Muscle of leg (tissue), 3 donors: ENCODE measurements at regions not wholly inside any gene's neighbourhood (a gene's known extent, or its start where the extent isn't known, plus 50 kb on each side); places are given as distances from the start of the nearest gene placed in this dataset.

Experiments used
- DNase-seq: peaks from one replicate; pipeline ENCODE4 v3.0.0; 2013
- H3K27ac ChIP-seq: one replicate; pipeline ENCODE4 v1.5.1; 2013; ENCODE audit warnings: mild to moderate bottlenecking, low read length, control low read depth
- H3K27me3 ChIP-seq: one replicate; pipeline ENCODE4 v1.6.1; 2013; ENCODE audit warnings: low read length; ENCODE audit not compliant: control insufficient read depth, insufficient read depth
- H3K36me3 ChIP-seq: one replicate; pipeline ENCODE4 v1.6.1; 2013; ENCODE audit warnings: low read length; ENCODE audit not compliant: control insufficient read depth, insufficient read depth
- H3K4me1 ChIP-seq: one replicate; pipeline ENCODE4 v1.6.1; 2013; ENCODE audit warnings: low read length; ENCODE audit not compliant: control insufficient read depth, insufficient read depth
- H3K4me3 ChIP-seq: one replicate; pipeline ENCODE4 v1.5.1; 2013; ENCODE audit warnings: low read length, control low read depth
- H3K9me3 ChIP-seq: replicated peaks from 2 replicates; pipeline ENCODE4 v1.6.1; 2013; ENCODE audit warnings: low read depth, low read length; ENCODE audit not compliant: control insufficient read depth
- WGBS: methylation state at CpG from one replicate; pipeline ENCODE4 v1.1.5; 2013; ENCODE audit warnings: missing lambda C conversion rate; ENCODE audit not compliant: insufficient coverage; 5-methylcytosine and 5-hydroxymethylcytosine counted together

DNA sequence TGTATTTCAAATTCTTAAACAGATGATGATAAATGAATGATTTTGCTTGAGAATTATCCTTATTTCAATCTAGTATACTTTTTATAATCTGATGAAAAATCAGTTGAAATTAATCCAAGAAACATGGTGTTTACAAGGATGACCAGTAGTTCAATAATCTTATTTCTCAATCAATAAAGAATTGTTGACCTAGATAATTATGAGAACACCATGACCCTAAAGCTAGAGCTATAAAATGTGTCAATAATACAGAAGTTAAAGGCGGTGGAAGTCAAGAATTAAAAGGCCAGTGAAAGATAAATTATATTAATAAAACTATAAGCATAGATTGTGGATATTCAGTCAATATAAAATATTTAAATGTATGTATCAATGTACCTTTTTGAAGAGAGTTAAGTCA lies 667.4 kb upstream of the GCFC2 start:
- no CpG with 5 or more reads among the region's 1 CpG for WGBS
- DNase-seq: no peak
- H3K27me3 ChIP-seq: no peaks in the 10 kb centered on the region

DNA sequence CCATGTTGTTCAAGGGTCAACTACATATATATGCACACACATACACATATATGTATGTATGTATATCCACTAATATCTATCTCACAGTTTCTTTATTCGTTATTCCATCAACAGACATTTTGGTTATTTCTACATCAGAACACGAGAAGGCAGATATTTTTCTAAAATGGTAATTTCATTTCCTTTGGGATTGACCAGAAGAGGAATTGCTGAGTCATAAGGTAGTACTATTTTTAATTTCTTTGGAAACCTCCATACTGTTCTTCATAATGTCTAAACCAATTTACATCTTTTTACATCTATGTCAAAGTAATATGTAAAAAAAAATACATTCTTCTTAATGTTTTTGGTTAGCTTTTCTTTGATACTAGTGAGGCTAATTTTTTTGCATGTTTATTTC lies 630.7 kb upstream of the GCFC2 start:
- DNase-seq: no peak
- Histone ChIP-seq H3K4me3 (no peak overlapping the region), H3K27ac (no peak overlapping the region), H3K27me3 (no peaks in the 10 kb centered on the region), H3K9me3 (no peaks in the 10 kb centered on the region), H3K36me3 (no peaks in the 10 kb centered on the region), H3K4me1 (no peaks in the 10 kb centered on the region)
- WGBS: no CpG with 5 or more reads among the region's 2 CpGs

More for the DNA sequence above, 667.4 kb upstream of the GCFC2 start:
- Histone ChIP-seq H3K4me3 (no peak overlapping the region), H3K9me3 (no peaks in the 10 kb centered on the region), H3K27ac (no peak overlapping the region), H3K4me1 (no peaks in the 10 kb centered on the region), H3K36me3 (no peaks in the 10 kb centered on the region)

DNA sequence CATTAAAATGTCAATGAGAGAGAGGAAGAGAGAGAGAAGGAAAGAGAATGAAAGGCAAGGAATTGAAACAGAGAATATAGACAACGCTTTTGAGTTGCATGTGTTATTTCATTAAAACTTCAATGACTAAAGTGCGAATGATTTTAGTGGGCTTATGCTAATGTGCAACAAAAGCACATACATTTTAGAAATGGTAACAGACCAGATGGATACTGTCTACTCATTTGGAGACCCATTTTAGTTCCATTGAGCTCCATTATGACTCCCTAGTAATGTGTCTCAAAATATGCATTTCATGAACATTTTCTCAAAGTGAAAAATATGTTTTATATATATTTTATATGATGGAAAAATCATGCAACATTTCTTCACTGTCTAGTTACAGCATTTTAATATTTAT lies 622.2 kb upstream of the GCFC2 start:
- Histone ChIP-seq H3K9me3 (no peaks in the 10 kb centered on the region), H3K4me1 (no peaks in the 10 kb centered on the region), H3K36me3 (no peaks in the 10 kb centered on the region), H3K27me3 (no peaks in the 10 kb centered on the region), H3K4me3 (no peak overlapping the region), H3K27ac (no peak overlapping the region)
- no peak for DNase-seq
- WGBS: no CpG with 5 or more reads among the region's 2 CpGs

DNA sequence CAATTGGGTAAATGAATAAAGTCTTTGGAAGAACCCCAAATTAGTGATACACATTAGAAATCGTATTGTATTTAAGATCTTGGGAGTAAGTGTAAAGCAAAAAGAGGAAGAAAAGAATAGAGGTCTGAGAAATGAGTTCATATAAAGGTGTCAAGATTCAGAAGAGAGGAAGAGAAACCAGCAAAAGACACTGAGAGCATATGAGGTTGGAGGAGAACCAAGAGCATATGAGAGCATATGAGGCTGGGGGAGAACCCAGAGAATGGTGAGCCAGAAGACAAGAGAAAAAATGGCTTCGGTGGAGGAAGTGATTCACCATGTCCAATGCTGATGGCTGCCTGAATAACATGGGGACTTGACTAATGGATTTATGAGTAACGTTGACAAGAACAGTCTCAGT lies 620.1 kb upstream of the GCFC2 start:
- no peaks in the 10 kb centered on the region for H3K27me3 ChIP-seq
- no peak overlapping the region for H3K4me3 ChIP-seq
- H3K36me3 ChIP-seq: no peaks in the 10 kb centered on the region
- 85% methylated on average over 2 of the region's 3 CpGs for WGBS
- no peak for DNase-seq
- no peaks in the 10 kb centered on the region for H3K9me3 ChIP-seq
- H3K27ac ChIP-seq: no peak overlapping the region
- H3K4me1 ChIP-seq: no peaks in the 10 kb centered on the region

DNA sequence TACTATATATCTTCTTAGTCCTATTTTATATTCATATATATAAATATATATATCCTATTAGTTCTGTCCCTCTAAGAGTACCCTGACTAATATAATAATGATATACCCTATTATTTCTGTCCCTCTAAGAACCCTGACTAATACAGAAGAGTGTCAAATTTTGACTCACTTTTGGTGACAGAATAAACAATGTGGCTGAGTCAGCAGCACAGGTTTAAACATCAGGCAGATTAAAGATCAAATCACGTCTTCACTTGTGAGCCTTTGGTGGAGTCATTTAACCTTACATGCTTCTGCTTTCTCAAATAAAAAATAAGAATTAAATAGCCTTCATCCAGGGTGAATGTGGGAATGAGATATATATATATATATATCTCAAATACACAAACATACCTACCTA lies 615.9 kb upstream of the GCFC2 start:
- no peak overlapping the region for H3K27ac ChIP-seq
- no peak for DNase-seq
- no peak overlapping the region for H3K4me3 ChIP-seq
- H3K27me3 ChIP-seq: no peaks in the 10 kb centered on the region
- H3K4me1 ChIP-seq: no peaks in the 10 kb centered on the region
- no peaks in the 10 kb centered on the region for H3K9me3 ChIP-seq
- no CpG with 5 or more reads among the region's 1 CpG for WGBS
- H3K36me3 ChIP-seq: no peaks in the 10 kb centered on the region

DNA sequence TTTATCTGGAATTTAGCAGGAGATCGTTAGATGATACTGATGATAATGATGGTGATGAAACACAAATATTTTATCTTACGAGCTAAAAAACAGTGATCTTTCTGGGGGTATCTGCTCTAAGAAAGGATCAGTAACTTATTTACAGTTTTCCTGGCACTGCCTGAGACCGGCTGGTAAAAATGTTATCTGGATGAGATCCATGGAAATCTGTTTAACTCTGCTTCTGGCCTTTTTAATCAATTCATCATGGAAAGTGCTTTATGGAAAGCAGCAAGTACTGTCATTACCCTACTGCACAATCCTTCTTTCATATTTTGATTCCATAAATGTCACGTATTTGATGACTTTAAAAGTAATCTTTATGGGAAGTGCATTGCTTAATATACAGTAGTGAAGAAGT lies 612.7 kb upstream of the GCFC2 start:
- H3K27ac ChIP-seq: no peak overlapping the region
- peak; percentile 48 for DNase-seq
- H3K9me3 ChIP-seq: no peaks in the 10 kb centered on the region
- no peaks in the 10 kb centered on the region for H3K36me3 ChIP-seq
- H3K4me3 ChIP-seq: no peak overlapping the region
- no peaks in the 10 kb centered on the region for H3K4me1 ChIP-seq
- no CpG with 5 or more reads among the region's 4 CpGs for WGBS
- no peaks in the 10 kb centered on the region for H3K27me3 ChIP-seq

DNA sequence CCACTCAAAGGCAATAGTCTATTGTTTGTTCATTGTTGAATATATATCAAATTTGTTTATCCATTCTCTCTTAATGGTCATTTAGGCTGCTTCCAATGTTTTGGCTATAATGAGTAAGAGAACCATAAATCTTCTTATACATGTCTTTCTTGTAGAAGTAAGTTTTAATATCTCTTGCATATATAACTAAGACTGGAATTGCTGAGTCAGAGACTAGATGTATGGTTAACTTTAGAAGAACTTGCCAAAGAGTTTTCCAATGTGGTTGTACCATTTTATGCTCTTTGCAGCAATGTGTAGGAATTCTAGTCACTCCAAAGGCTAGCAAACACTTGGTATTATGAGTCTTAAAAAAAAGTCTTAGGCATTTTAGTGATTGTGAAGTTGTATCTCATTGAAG lies 610.0 kb upstream of the GCFC2 start:
- H3K36me3 ChIP-seq: no peaks in the 10 kb centered on the region
- DNase-seq: no peak
- H3K27me3 ChIP-seq: no peaks in the 10 kb centered on the region
- no peaks in the 10 kb centered on the region for H3K4me1 ChIP-seq
- no peak overlapping the region for H3K4me3 ChIP-seq
- no peaks in the 10 kb centered on the region for H3K9me3 ChIP-seq
- H3K27ac ChIP-seq: no peak overlapping the region

DNA sequence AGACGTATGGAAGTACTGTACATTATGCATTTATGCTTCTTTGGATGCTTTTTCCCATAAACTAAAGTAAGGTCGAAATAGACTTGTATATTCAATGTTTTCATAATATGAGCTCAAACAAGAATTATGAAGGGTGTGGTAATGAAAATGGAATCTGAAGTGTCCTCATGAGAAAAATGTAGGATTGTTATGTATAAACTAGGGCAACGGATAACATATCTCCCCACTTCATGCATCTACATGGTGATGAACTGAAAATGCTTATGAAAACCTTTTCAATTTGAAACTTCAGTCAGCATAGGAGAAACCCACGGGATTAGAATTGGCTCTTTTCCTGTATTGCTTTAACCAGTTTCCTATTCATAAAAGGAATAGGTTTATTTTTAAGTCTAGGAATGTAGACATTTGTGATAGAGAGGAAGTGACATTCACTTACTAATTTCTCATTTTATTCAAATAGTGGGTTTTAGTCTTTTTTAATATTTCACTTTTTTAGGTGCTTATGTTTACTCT lies 608.2 kb upstream of the GCFC2 start:
- Histone ChIP-seq H3K36me3 (no peaks in the 10 kb centered on the region), H3K4me1 (no peaks in the 10 kb centered on the region), H3K9me3 (no peaks in the 10 kb centered on the region), H3K27ac (no peak overlapping the region), H3K27me3 (no peaks in the 10 kb centered on the region), H3K4me3 (no peak overlapping the region)
- DNase-seq: peak; percentile 59
- WGBS: no CpG with 5 or more reads among the region's 4 CpGs

DNA sequence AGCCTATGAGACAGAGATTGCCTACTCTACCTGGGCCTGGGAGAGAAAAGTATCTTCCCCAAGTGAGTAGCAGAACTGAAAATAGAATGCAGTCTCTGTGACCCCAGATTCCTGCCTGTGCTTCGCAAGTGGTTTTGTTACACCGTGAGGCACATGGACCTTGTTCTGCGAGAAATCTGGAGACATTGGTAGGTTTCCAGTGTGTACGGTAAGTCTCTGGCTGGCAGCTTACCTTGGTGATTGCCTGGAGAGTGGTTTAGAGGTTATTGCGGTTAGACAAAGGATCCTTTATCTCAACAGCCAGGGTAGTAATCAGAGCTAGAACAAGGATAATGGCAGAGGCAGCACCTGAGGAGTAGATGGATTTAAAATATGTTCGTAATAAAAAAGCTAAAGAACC lies 606.0 kb upstream of the GCFC2 start:
- Histone ChIP-seq H3K4me3 (no peak overlapping the region), H3K27ac (no peak overlapping the region), H3K36me3 (no peaks in the 10 kb centered on the region), H3K9me3 (no peaks in the 10 kb centered on the region), H3K4me1 (no peaks in the 10 kb centered on the region), H3K27me3 (no peaks in the 10 kb centered on the region)
- WGBS: 78% methylated on average over 6 of the region's 6 CpGs
- DNase-seq: no peak

DNA sequence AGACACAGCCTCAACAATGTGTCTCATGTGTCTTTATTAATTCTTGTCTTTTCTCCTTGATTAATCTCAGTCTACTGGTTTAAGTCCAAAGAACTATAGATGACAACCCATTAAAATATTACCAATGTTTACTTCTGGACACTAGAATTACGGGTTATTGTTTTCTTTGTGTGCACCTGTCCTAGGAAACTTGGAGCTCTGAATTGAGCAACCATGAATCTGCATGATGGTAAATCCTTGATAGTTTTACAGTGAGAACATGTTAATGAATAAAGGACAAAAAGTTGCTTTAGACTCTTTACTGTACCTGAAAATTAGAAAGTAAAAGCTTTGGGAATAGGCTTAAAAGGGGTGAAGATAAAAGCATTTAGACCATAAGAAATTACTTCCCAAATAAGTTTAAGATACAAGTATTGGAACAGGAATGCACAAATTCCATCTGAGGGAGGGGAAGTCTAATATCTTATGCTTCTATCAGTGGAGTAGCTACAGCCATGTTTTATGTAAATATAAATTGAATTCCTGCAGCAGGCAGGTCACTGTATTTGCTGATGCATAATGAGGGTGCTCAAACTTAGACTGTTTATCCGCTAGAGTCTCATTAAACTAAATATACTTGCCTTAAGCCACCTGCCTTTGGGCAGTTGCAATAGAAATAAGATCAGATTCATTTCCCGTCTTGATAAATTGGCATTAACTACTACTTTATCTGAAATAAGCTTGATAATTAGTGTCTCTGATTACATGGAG lies 603.7 kb upstream of the GCFC2 start:
- H3K36me3 ChIP-seq: no peaks in the 10 kb centered on the region
- no CpG with 5 or more reads among the region's 3 CpGs for WGBS
- H3K27me3 ChIP-seq: no peaks in the 10 kb centered on the region
- H3K27ac ChIP-seq: no peak overlapping the region
- H3K4me3 ChIP-seq: no peak overlapping the region
- DNase-seq: no peak
- peaks cover 3% of the 10 kb centered on the region for H3K4me1 ChIP-seq
- H3K9me3 ChIP-seq: no peaks in the 10 kb centered on the region

DNA sequence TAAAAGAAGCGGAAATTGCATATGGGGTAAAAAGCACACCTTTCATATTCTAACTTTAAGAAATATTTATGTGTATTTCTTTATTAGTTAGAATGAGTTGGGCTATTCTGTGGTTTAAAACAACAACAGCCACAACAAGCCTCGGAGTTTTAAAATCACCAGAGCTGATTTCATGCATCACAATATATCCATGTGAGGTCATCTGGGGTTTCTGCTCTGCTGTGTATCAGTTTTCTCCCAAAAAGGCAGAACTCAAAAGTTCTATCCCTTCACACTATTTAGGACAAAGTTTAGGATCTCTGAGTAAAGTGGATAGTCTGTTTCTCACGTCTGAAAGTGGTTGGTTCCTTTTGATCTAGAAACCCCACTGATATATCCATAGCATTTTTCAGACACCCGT lies 601.5 kb upstream of the GCFC2 start:
- no peaks in the 10 kb centered on the region for H3K9me3 ChIP-seq
- peaks cover 3% of the 10 kb centered on the region for H3K4me1 ChIP-seq
- no peaks in the 10 kb centered on the region for H3K27me3 ChIP-seq
- H3K27ac ChIP-seq: no peak overlapping the region
- no peak overlapping the region for H3K4me3 ChIP-seq
- no peaks in the 10 kb centered on the region for H3K36me3 ChIP-seq
- WGBS: no CpG with 5 or more reads among the region's 4 CpGs
- no peak for DNase-seq
